Panc1 (cell line): ENCODE measurements at regions not wholly inside any gene's neighbourhood (a gene's known extent, or its start where the extent isn't known, plus 50 kb on each side); places are given as distances from the start of the nearest gene placed in this dataset.

Experiments used
- ATAC-seq: fragments of 200-7000 bp; cut with Tn5 transposase; 2 replicates; pipeline ENCODE4 v1.9.1; 2020; ENCODE audit warnings: mild to moderate bottlenecking, moderate library complexity
- BruUV-seq: library from RNA; stranded (reverse); fragments of 400-500 nt; replicated peaks from 2 replicates; lab custom pipeline; 2021; lab: Mats Ljungman, UMichigan
- CTCF ChIA-PET: fragments of 300-600 bp; sonication (Branson Sonifier 250); formaldehyde crosslinking; loops from one replicate; lab custom pipeline; 2022; ENCODE audit warnings: antibody characterized with exemption; lab: Charles Lee
- POLR2A ChIA-PET: fragments of 300-600 bp; sonication (Branson Sonifier 250); formaldehyde crosslinking; loops from one replicate; lab custom pipeline; 2022; ENCODE audit warnings: antibody characterized with exemption; lab: Charles Lee
- DNase-seq: peaks from one replicate; pipeline ENCODE4 v3.0.0-alpha.2; 2010; ENCODE audit warnings: low read depth, low spot score
- H3K27ac ChIP-seq: 2 replicates; pipeline ENCODE4 v1.5.1; 2011; ENCODE audit warnings: mild to moderate bottlenecking, low read length, inconsistent platforms
- H3K27me3 ChIP-seq: fragments of 200-500 bp; sonication (Bioruptor generic); 2 replicates; pipeline ENCODE4 v1.6.0; 2014; ENCODE audit warnings: low read length, inconsistent platforms; ENCODE audit not compliant: control insufficient read depth, insufficient read depth
- H3K36me3 ChIP-seq: fragments of 200-500 bp; sonication (Bioruptor generic); 2 replicates; pipeline ENCODE4 v1.5.1; 2014; ENCODE audit warnings: inconsistent platforms, mild to moderate bottlenecking, low read length, moderate library complexity; ENCODE audit not compliant: control insufficient read depth, insufficient read depth
- H3K4me1 ChIP-seq: 2 replicates; pipeline ENCODE4 v1.5.1; 2011; ENCODE audit warnings: inconsistent platforms, mild to moderate bottlenecking, low read length, moderate library complexity; ENCODE audit not compliant: control insufficient read depth, insufficient read depth
- H3K4me3 ChIP-seq, 2 experiments: 2 replicates each; pipeline ENCODE4 v1.5.1; 2011 to 2012; ENCODE audit warnings: low read depth in 2 of 2, low read length in 2 of 2, mild to moderate bottlenecking in 2 of 2, inconsistent platforms in 1 of 2, moderate library complexity in 1 of 2
- H3K9me3 ChIP-seq: fragments of 200-500 bp; sonication (Bioruptor generic); 2 replicates; pipeline ENCODE4 v1.5.1; 2014; ENCODE audit warnings: low read depth, mild to moderate bottlenecking, inconsistent platforms, low read length, moderate library complexity; ENCODE audit not compliant: control insufficient read depth, insufficient read depth
- POLR2AphosphoS5 ChIP-seq: IDR thresholded peaks from 2 replicates; pipeline ENCODE4 v1.6.1; 2012; ENCODE audit warnings: mild to moderate bottlenecking, low read depth, low read length, moderate library complexity
- SIN3A ChIP-seq: IDR thresholded peaks from 2 replicates; pipeline ENCODE4 v1.6.1; 2012; ENCODE audit warnings: low read depth, mild to moderate bottlenecking, low read length, moderate library complexity, borderline replicate concordance; ENCODE audit not compliant: insufficient read depth
- TCF7L2 ChIP-seq: IDR thresholded peaks from 2 replicates; pipeline ENCODE4 v1.6.1; 2011; ENCODE audit warnings: mild to moderate bottlenecking, low read depth, low read length, inconsistent platforms
- in situ Hi-C: cut with HindIII; loops from 2 replicates; pipeline ENCODE4 v1.10.0; 2016; ENCODE audit warnings: low sequenced_read_pairs, low pct_unique_long_range_greater_than_20kb
- intact Hi-C: fragments of 100-400 bp; cut with micrococcal nuclease; formaldehyde crosslinking; loops from one replicate; pipeline ENCODE4 v1.10.0; 2022; ENCODE audit not compliant: unreplicated experiment
- TF ChIP-seq, protein P1 (sequence below), 2 experiments: IDR thresholded peaks; 2 replicates each; pipeline ENCODE4 v1.6.1; 2011 to 2012; ENCODE audit warnings: low read depth in 2 of 2, control low read depth in 1 of 2, low read length in 1 of 2, mild to moderate bottlenecking in 1 of 2, moderate library complexity in 1 of 2; ENCODE audit not compliant: insufficient read depth in 1 of 2
- TF ChIP-seq, protein P2 (sequence below): fragments of 450-650 bp; IDR thresholded peaks from 2 replicates; pipeline ENCODE4 v1.5.1; 2017; ENCODE audit warnings: mild to moderate bottlenecking

DNA sequence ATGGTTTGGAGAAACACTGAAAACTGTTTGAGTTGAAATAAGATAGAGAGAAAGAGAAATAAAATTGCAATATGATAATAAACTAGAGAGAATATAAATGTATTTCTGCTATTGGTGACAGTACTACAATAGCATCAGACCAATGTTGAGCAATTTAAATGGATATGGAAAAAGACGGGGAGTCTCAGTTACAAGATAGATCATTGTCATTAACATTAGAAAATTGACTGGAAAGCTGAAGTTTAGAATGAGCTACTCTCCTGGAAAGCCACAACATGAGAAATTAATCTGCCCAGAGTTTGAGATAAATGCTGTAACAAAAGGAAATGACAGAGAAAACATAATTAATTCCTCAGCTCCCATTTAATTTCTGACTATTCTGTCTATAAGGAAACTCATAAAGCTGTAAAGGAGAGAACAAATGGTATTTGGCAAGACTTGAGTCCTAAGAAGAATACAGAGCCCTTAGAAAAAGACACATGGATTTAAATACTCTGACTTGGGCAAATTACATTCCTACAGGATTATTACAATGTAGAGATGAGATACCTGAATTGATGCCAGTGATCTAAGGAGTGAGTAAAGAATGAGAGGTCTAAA, 624.5 kb upstream of the CHD1 start:
- ChIA-PET POLR2A (no interaction called here), CTCF (no interaction called here)
- H3K9me3 ChIP-seq: no peaks in the 10 kb centered on the region
- no peak overlapping the region for H3K4me3 ChIP-seq
- BruUV-seq: no TSS peak
- no peaks in the 10 kb centered on the region for H3K4me1 ChIP-seq
- H3K27ac ChIP-seq: no peak overlapping the region
- TF ChIP-seq SIN3A: no peak
- no peak for TF ChIP-seq POLR2AphosphoS5
- no peak for TF ChIP-seq TCF7L2
- TF ChIP-seq, protein P1, sequence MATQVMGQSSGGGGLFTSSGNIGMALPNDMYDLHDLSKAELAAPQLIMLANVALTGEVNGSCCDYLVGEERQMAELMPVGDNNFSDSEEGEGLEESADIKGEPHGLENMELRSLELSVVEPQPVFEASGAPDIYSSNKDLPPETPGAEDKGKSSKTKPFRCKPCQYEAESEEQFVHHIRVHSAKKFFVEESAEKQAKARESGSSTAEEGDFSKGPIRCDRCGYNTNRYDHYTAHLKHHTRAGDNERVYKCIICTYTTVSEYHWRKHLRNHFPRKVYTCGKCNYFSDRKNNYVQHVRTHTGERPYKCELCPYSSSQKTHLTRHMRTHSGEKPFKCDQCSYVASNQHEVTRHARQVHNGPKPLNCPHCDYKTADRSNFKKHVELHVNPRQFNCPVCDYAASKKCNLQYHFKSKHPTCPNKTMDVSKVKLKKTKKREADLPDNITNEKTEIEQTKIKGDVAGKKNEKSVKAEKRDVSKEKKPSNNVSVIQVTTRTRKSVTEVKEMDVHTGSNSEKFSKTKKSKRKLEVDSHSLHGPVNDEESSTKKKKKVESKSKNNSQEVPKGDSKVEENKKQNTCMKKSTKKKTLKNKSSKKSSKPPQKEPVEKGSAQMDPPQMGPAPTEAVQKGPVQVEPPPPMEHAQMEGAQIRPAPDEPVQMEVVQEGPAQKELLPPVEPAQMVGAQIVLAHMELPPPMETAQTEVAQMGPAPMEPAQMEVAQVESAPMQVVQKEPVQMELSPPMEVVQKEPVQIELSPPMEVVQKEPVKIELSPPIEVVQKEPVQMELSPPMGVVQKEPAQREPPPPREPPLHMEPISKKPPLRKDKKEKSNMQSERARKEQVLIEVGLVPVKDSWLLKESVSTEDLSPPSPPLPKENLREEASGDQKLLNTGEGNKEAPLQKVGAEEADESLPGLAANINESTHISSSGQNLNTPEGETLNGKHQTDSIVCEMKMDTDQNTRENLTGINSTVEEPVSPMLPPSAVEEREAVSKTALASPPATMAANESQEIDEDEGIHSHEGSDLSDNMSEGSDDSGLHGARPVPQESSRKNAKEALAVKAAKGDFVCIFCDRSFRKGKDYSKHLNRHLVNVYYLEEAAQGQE (IDR thresholded peaks at IDR 0.05; ENCODE audit: insufficient read depth in 1 of 2, low read depth in 2 of 2, low read length in 1 of 2): no peak
- TF ChIP-seq, protein P2, sequence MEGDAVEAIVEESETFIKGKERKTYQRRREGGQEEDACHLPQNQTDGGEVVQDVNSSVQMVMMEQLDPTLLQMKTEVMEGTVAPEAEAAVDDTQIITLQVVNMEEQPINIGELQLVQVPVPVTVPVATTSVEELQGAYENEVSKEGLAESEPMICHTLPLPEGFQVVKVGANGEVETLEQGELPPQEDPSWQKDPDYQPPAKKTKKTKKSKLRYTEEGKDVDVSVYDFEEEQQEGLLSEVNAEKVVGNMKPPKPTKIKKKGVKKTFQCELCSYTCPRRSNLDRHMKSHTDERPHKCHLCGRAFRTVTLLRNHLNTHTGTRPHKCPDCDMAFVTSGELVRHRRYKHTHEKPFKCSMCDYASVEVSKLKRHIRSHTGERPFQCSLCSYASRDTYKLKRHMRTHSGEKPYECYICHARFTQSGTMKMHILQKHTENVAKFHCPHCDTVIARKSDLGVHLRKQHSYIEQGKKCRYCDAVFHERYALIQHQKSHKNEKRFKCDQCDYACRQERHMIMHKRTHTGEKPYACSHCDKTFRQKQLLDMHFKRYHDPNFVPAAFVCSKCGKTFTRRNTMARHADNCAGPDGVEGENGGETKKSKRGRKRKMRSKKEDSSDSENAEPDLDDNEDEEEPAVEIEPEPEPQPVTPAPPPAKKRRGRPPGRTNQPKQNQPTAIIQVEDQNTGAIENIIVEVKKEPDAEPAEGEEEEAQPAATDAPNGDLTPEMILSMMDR: no peak
- in situ Hi-C loops: no loop called here
- no peaks in the 10 kb centered on the region for H3K27me3 ChIP-seq
- H3K36me3 ChIP-seq: no peaks in the 10 kb centered on the region
- intact Hi-C loops: no loop called here
- DNase-seq (no peak), ATAC-seq (no peak)

DNA sequence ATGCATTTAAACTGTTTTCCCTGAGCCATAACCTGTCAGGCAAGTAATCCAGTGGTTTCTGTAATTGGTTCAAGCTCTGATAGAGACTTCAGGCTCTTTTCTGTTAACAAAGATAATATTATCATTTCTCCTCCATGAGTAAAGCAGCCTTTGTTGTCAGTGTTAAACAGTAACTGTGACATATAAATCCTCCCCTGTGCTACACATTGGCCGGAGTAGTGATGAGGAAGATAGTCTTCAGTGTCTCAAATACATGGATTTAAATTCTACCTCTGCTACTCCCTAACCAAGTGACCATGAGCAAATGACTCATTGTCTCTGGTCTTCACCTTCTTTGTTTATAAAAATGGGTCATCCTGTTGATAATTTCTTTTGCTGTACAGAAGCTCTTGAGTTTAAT, 615.5 kb upstream of the CHD1 start:
- no TSS peak for BruUV-seq
- H3K4me1 ChIP-seq: no peaks in the 10 kb centered on the region
- in situ Hi-C loops: no loop called here
- H3K36me3 ChIP-seq: no peaks in the 10 kb centered on the region
- H3K27ac ChIP-seq: no peak overlapping the region
- DNase-seq (no peak), ATAC-seq (no peak)
- no peaks in the 10 kb centered on the region for H3K27me3 ChIP-seq
- intact Hi-C loops: no loop called here
- POLR2A ChIA-PET: no interaction called here
- TF ChIP-seq, protein P2: no peak
- no peak for TF ChIP-seq SIN3A
- H3K4me3 ChIP-seq: no peak overlapping the region
- H3K9me3 ChIP-seq: no peaks in the 10 kb centered on the region
- CTCF ChIA-PET: no interaction called here
